NB4 (cell line): ENCODE measurements at regions not wholly inside any gene's neighbourhood (a gene's known extent, or its start where the extent isn't known, plus 50 kb on each side); places are given as distances from the start of the nearest gene placed in this dataset.

ENCODE experiments used
- DNase-seq: peaks from one replicate; pipeline ENCODE4 v3.0.0; 2010; ENCODE audit warnings: low read depth
- H3K4me3 ChIP-seq: one replicate; pipeline ENCODE4 v1.5.1; 2011; ENCODE audit warnings: mild to moderate bottlenecking, low read depth, low read length, moderate library complexity
- MYC ChIP-seq: IDR thresholded peaks from 2 replicates; pipeline ENCODE4 v1.6.1; 2011; ENCODE audit warnings: low read depth, low read length
- POLR2A ChIP-seq: IDR thresholded peaks from 2 replicates; pipeline ENCODE4 v1.6.1; 2011; ENCODE audit warnings: mild to moderate bottlenecking; ENCODE audit not compliant: insufficient read length; ENCODE audit errors: extremely low read depth
- TF ChIP-seq, protein P1 (sequence below): IDR thresholded peaks from one replicate; pipeline ENCODE4 v1.5.1; 2012; ENCODE audit warnings: low read depth, low read length
- TF ChIP-seq, protein P2 (sequence below): IDR thresholded peaks from 2 replicates; pipeline ENCODE4 v1.6.1; 2011; ENCODE audit warnings: low read depth, low read length

DNA sequence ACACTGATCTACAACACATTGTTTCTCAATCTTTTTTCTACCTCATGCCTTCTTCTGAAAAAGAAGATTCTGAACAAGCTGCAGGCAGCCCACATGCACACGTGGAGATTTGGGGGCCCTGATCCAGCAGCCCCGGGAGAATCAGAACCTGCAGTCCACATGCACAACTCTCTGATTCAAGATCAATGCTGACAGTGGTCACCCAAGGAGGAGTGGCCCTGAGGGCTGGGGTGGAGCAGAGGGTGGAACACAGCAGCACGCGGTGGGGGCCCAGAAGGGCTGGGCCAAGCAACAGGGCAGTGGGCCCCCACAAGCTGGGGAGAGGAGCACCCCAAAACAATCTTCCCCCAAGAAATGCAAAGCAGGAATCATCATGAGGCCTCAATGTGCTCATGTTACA, 202.1 kb upstream of the NSMCE3 start:
- TF ChIP-seq, protein P1, sequence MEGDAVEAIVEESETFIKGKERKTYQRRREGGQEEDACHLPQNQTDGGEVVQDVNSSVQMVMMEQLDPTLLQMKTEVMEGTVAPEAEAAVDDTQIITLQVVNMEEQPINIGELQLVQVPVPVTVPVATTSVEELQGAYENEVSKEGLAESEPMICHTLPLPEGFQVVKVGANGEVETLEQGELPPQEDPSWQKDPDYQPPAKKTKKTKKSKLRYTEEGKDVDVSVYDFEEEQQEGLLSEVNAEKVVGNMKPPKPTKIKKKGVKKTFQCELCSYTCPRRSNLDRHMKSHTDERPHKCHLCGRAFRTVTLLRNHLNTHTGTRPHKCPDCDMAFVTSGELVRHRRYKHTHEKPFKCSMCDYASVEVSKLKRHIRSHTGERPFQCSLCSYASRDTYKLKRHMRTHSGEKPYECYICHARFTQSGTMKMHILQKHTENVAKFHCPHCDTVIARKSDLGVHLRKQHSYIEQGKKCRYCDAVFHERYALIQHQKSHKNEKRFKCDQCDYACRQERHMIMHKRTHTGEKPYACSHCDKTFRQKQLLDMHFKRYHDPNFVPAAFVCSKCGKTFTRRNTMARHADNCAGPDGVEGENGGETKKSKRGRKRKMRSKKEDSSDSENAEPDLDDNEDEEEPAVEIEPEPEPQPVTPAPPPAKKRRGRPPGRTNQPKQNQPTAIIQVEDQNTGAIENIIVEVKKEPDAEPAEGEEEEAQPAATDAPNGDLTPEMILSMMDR = no peak
- TF ChIP-seq, protein P2, sequence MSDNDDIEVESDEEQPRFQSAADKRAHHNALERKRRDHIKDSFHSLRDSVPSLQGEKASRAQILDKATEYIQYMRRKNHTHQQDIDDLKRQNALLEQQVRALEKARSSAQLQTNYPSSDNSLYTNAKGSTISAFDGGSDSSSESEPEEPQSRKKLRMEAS = no peak
- TF ChIP-seq MYC (no peak), POLR2A (no peak)
- H3K4me3 ChIP-seq = no peak overlapping the region
- DNase-seq = no peak

DNA sequence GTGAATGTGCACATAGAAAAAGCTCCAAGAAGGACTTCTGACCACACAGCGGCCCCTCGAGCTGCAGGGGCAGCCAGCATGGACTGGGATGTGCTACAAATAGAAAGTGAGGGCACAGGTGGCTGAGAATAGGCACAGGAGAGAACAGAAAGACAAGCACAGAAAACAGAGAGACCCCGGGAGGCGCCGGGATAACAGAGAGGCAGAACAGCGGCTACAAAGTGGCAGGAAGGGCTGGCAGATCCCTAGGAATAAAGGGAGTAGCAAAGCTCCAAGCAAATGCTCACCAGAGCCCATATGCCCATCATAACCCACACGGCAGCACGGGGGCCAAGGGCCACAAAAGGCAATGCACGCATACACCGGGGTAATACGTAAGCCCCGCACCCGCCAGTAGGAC, 201.7 kb upstream of the NSMCE3 start:
- no peak overlapping the region for H3K4me3 ChIP-seq
- TF ChIP-seq POLR2A (no peak), MYC (no peak)
- TF ChIP-seq, protein P2 = no peak
- TF ChIP-seq, protein P1 = no peak
- DNase-seq = no peak

DNA sequence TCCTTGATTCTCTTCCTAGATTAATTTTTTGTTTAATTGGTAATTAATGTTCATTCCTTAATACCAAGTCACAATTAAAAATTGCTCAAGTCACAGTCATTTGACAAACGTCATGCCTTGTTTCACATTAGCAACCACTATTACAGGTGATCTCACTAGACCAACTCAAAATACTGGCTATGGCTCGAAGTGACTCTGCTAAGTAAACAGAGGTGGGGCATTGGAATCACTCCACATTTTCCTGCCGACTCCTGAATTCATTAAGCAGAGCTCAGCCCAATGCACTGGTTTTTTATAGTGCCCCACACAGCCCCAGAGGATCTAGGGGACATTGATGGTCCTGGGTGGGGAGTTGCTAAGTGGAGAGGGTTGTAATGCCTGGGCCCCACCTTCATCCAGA, 201.2 kb upstream of the NSMCE3 start:
- TF ChIP-seq, protein P1 = no peak
- TF ChIP-seq, protein P2 = no peak
- TF ChIP-seq POLR2A = no peak
- TF ChIP-seq MYC = no peak
- DNase-seq = no peak
- H3K4me3 ChIP-seq = no peak overlapping the region

DNA sequence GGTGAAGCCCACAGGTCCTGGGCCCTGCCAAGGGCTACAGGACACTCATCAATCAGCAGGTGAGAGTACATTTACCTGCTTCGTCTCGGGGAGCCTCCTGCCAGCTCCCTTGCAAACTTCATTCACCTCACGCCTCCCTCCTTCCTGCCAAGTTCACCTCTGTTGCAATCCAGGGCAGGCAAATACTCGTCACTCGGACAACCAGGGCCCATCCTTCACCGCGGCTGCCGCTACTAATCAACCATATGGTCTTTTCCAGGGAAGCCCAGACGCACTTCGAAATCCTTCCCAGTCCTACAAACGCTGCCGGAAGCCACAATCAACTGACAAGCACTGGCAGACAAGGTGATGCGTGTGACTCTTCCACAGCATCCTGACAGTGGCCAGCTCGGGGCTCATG, 200.7 kb upstream of the NSMCE3 start:
- no peak for TF ChIP-seq MYC
- TF ChIP-seq, protein P1 = no peak
- TF ChIP-seq POLR2A = no peak
- TF ChIP-seq, protein P2 = no peak
- H3K4me3 ChIP-seq = no peak overlapping the region
- DNase-seq = no peak

DNA sequence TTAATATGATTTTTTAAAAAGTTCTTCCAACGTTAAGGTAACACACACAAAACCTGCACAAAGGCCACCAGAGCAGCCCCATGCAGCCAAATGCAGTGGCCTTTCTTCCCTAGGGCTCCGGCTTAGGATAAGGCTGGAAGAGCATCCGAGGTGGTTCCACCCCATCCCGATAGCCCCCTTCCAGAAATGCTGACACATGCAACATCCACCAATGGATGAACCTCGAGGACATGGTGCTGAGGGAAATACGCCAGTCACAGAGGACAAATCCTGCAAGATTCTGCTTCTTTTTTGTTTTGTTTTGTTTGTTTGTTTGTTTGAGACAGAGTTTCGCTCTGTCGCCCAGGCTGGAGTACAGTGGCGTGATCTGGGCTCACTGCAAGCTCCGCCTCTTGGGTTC, 199.3 kb upstream of the NSMCE3 start:
- no peak for DNase-seq
- TF ChIP-seq MYC (no peak), POLR2A (no peak)
- TF ChIP-seq, protein P2 = no peak
- TF ChIP-seq, protein P1 = no peak
- no peak overlapping the region for H3K4me3 ChIP-seq

DNA sequence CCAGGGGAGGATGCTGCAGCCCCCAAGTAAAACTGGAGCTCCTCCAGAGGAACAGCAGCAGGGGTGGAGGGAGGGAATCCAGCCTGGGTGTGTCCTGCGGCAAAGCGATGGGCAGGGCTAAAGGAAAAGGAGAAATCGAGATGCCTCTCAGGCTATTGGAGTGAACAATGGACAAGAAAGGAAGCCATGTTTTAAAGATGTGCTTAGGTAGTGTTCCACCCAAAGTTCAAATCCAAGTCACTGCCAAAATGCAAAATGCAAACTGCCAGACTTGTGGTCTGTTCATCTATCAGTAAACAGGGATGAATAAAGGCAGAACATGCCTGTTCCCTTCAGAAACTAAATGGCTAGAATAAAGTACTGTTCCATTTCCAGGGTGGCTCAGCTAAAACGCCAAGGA, 197.5 kb upstream of the NSMCE3 start:
- TF ChIP-seq, protein P1 = no peak
- TF ChIP-seq, protein P2 = no peak
- TF ChIP-seq POLR2A (no peak), MYC (no peak)
- H3K4me3 ChIP-seq = no peak overlapping the region
- no peak for DNase-seq
